Lower leg skin (tissue), 3 donors: ENCODE measurements at regions not wholly inside any gene's neighbourhood (a gene's known extent, or its start where the extent isn't known, plus 50 kb on each side); places are given as distances from the start of the nearest gene placed in this dataset.
"Not testable (repeated sequence)": the region's sequence is repeated elsewhere in the genome, so short reads cannot be mapped to it uniquely, and the experiment has no call there.

Experiments used
- POLR2A ChIP-seq, 2 donors: fragments of 450-650 bp; IDR thresholded peaks; one replicate each; pipeline ENCODE4 v1.6.1; 2016 to 2017; ENCODE audit warnings: antibody characterized with exemption in 2 of 2, mild to moderate bottlenecking in 1 of 2, moderate library complexity in 1 of 2
- TF ChIP-seq, protein P1 (sequence below), 3 donors: fragments of 450-650 bp; IDR thresholded peaks; one replicate each; pipeline ENCODE4 v1.5.1; 2016; ENCODE audit warnings: antibody characterized with exemption in 3 of 3, mild to moderate bottlenecking in 3 of 3, moderate library complexity in 2 of 3

- TF ChIP-seq, protein P1, sequence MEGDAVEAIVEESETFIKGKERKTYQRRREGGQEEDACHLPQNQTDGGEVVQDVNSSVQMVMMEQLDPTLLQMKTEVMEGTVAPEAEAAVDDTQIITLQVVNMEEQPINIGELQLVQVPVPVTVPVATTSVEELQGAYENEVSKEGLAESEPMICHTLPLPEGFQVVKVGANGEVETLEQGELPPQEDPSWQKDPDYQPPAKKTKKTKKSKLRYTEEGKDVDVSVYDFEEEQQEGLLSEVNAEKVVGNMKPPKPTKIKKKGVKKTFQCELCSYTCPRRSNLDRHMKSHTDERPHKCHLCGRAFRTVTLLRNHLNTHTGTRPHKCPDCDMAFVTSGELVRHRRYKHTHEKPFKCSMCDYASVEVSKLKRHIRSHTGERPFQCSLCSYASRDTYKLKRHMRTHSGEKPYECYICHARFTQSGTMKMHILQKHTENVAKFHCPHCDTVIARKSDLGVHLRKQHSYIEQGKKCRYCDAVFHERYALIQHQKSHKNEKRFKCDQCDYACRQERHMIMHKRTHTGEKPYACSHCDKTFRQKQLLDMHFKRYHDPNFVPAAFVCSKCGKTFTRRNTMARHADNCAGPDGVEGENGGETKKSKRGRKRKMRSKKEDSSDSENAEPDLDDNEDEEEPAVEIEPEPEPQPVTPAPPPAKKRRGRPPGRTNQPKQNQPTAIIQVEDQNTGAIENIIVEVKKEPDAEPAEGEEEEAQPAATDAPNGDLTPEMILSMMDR (IDR thresholded peaks at IDR 0.05), result not testable (repeated sequence)
- not testable (repeated sequence) for TF ChIP-seq POLR2A (IDR thresholded peaks at IDR 0.05)
These were observed 132.4 kb upstream of the KLF6 start for GRCh38 chr10:3917392-3917791.
